Activated naive CD4-positive, alpha-beta T cell treated with anti-CD3 and anti-CD28 coated beads, Interleukin-2, amount 50 U/mL, for 24 hours (primary cell): ENCODE measurements at regions not wholly inside any gene's neighbourhood (a gene's known extent, or its start where the extent isn't known, plus 50 kb on each side); places are given as distances from the start of the nearest gene placed in this dataset.

Experiments used
- H3K27ac Mint-ChIP-seq: one replicate; pipeline ENCODE4 v1.8.0; 2021; ENCODE audit warnings: mild to moderate bottlenecking, mixed read lengths
- H3K27me3 Mint-ChIP-seq: one replicate; pipeline ENCODE4 v1.8.0; 2021; ENCODE audit warnings: mixed read lengths
- H3K36me3 Mint-ChIP-seq: one replicate; pipeline ENCODE4 v1.8.0; 2021; ENCODE audit warnings: mixed read lengths
- H3K4me1 Mint-ChIP-seq: one replicate; pipeline ENCODE4 v1.8.0; 2021; ENCODE audit warnings: mixed read lengths
- H3K4me3 Mint-ChIP-seq: one replicate; pipeline ENCODE4 v1.8.0; 2021; ENCODE audit warnings: mild to moderate bottlenecking, mixed read lengths
- H3K9me3 Mint-ChIP-seq: one replicate; pipeline ENCODE4 v1.8.0; 2021; ENCODE audit warnings: mixed read lengths

GRCh38 chr2:226123300-226123699 is 676.3 kb downstream of the IRS1 start:
- Mint-ChIP-seq H3K9me3 (no peaks in the 10 kb centered on the region), H3K27ac (no peak overlapping the region), H3K36me3 (no peaks in the 10 kb centered on the region), H3K4me3 (no peak overlapping the region), H3K27me3 (peaks cover 4% of the 10 kb centered on the region), H3K4me1 (no peaks in the 10 kb centered on the region)

- Mint-ChIP-seq H3K9me3 (no peaks in the 10 kb centered on the region), H3K27me3 (peaks cover 8% of the 10 kb centered on the region), H3K36me3 (no peaks in the 10 kb centered on the region), H3K4me1 (no peaks in the 10 kb centered on the region), H3K27ac (no peak overlapping the region), H3K4me3 (no peak overlapping the region)
Measured at GRCh38 chr2:226122041-226122440, 677.6 kb downstream of the IRS1 start.

- Mint-ChIP-seq H3K9me3 (no peaks in the 10 kb centered on the region), H3K4me1 (no peaks in the 10 kb centered on the region), H3K4me3 (no peak overlapping the region), H3K36me3 (no peaks in the 10 kb centered on the region), H3K27ac (no peak overlapping the region), H3K27me3 (peaks cover 8% of the 10 kb centered on the region)
Measured at GRCh38 chr2:226121046-226121738, 678.4 kb downstream of the IRS1 start.

- Mint-ChIP-seq H3K27ac (no peak overlapping the region), H3K4me3 (no peak overlapping the region), H3K36me3 (no peaks in the 10 kb centered on the region), H3K4me1 (peaks cover 7% of the 10 kb centered on the region), H3K9me3 (no peaks in the 10 kb centered on the region), H3K27me3 (peaks cover 7% of the 10 kb centered on the region)
Measured at GRCh38 chr2:226118471-226119429, 680.9 kb downstream of the IRS1 start.

- no peaks in the 10 kb centered on the region for H3K36me3 Mint-ChIP-seq
- H3K27me3 Mint-ChIP-seq, result peaks cover 6% of the 10 kb centered on the region
- peaks cover 7% of the 10 kb centered on the region for H3K4me1 Mint-ChIP-seq
- no peaks in the 10 kb centered on the region for H3K9me3 Mint-ChIP-seq
- H3K27ac Mint-ChIP-seq, result no peak overlapping the region
- no peak overlapping the region for H3K4me3 Mint-ChIP-seq
Measured at GRCh38 chr2:226117510-226118065, 682.0 kb downstream of the IRS1 start.

GRCh38 chr2:226116346-226116745 is 683.3 kb downstream of the IRS1 start:
- Mint-ChIP-seq H3K27ac (no peak overlapping the region), H3K4me1 (peaks cover 7% of the 10 kb centered on the region), H3K9me3 (no peaks in the 10 kb centered on the region), H3K4me3 (no peak overlapping the region), H3K36me3 (no peaks in the 10 kb centered on the region), H3K27me3 (peaks cover 6% of the 10 kb centered on the region)

- no peaks in the 10 kb centered on the region for H3K9me3 Mint-ChIP-seq
- H3K27ac Mint-ChIP-seq, result no peak overlapping the region
- no peaks in the 10 kb centered on the region for H3K36me3 Mint-ChIP-seq
- H3K4me1 Mint-ChIP-seq, result peaks cover 7% of the 10 kb centered on the region
- H3K27me3 Mint-ChIP-seq, result peaks cover 6% of the 10 kb centered on the region
- H3K4me3 Mint-ChIP-seq, result no peak overlapping the region
Measured at GRCh38 chr2:226115832-226116200, 683.8 kb downstream of the IRS1 start.

- H3K4me1 Mint-ChIP-seq, result peaks cover 7% of the 10 kb centered on the region
- H3K27ac Mint-ChIP-seq, result no peak overlapping the region
- no peak overlapping the region for H3K4me3 Mint-ChIP-seq
- no peaks in the 10 kb centered on the region for H3K9me3 Mint-ChIP-seq
- H3K27me3 Mint-ChIP-seq, result peaks cover 6% of the 10 kb centered on the region
- H3K36me3 Mint-ChIP-seq, result no peaks in the 10 kb centered on the region
Measured at GRCh38 chr2:226115102-226115831, 684.4 kb downstream of the IRS1 start.

- Mint-ChIP-seq H3K27ac (no peak overlapping the region), H3K4me3 (no peak overlapping the region), H3K4me1 (peaks cover 7% of the 10 kb centered on the region), H3K36me3 (no peaks in the 10 kb centered on the region), H3K27me3 (peaks cover 6% of the 10 kb centered on the region), H3K9me3 (no peaks in the 10 kb centered on the region)
Measured at GRCh38 chr2:226114436-226114835, 685.2 kb downstream of the IRS1 start.

GRCh38 chr2:226098861-226099745 is 699.6 kb downstream of the NYAP2 start:
- no peaks in the 10 kb centered on the region for H3K27me3 Mint-ChIP-seq
- no peaks in the 10 kb centered on the region for H3K4me1 Mint-ChIP-seq
- H3K27ac Mint-ChIP-seq, result no peak overlapping the region
- H3K9me3 Mint-ChIP-seq, result no peaks in the 10 kb centered on the region
- H3K4me3 Mint-ChIP-seq, result no peak overlapping the region
- no peaks in the 10 kb centered on the region for H3K36me3 Mint-ChIP-seq

GRCh38 chr2:226095058-226095457 is 695.5 kb downstream of the NYAP2 start:
- Mint-ChIP-seq H3K27me3 (peaks cover 4% of the 10 kb centered on the region), H3K36me3 (no peaks in the 10 kb centered on the region), H3K4me1 (no peaks in the 10 kb centered on the region), H3K9me3 (peaks cover 5% of the 10 kb centered on the region), H3K27ac (no peak overlapping the region), H3K4me3 (no peak overlapping the region)

GRCh38 chr2:226093364-226093763 is 693.9 kb downstream of the NYAP2 start:
- H3K4me1 Mint-ChIP-seq, result no peaks in the 10 kb centered on the region
- H3K4me3 Mint-ChIP-seq, result no peak overlapping the region
- no peak overlapping the region for H3K27ac Mint-ChIP-seq
- peaks cover 5% of the 10 kb centered on the region for H3K9me3 Mint-ChIP-seq
- H3K36me3 Mint-ChIP-seq, result no peaks in the 10 kb centered on the region
- peaks cover 6% of the 10 kb centered on the region for H3K27me3 Mint-ChIP-seq

GRCh38 chr2:226088366-226088674 is 688.8 kb downstream of the NYAP2 start:
- Mint-ChIP-seq H3K4me1 (no peaks in the 10 kb centered on the region), H3K4me3 (no peak overlapping the region), H3K9me3 (no peaks in the 10 kb centered on the region), H3K27me3 (peaks cover 8% of the 10 kb centered on the region), H3K27ac (no peak overlapping the region), H3K36me3 (no peaks in the 10 kb centered on the region)

- peaks cover 6% of the 10 kb centered on the region for H3K27me3 Mint-ChIP-seq
- no peak overlapping the region for H3K4me3 Mint-ChIP-seq
- H3K27ac Mint-ChIP-seq, result no peak overlapping the region
- H3K36me3 Mint-ChIP-seq, result no peaks in the 10 kb centered on the region
- H3K4me1 Mint-ChIP-seq, result no peaks in the 10 kb centered on the region
- H3K9me3 Mint-ChIP-seq, result no peaks in the 10 kb centered on the region
Measured at GRCh38 chr2:226087505-226088365, 688.2 kb downstream of the NYAP2 start.
